HepG2 (cell line): ENCODE measurements at regions not wholly inside any gene's neighbourhood (a gene's known extent, or its start where the extent isn't known, plus 50 kb on each side); places are given as distances from the start of the nearest gene placed in this dataset.

ENCODE experiments used
- ATAC-seq: fragments of 200-7000 bp; cut with Tn5 transposase; 3 replicates; pipeline ENCODE4 v1.9.1; 2020; ENCODE audit warnings: mild to moderate bottlenecking, moderate library complexity
- BruUV-seq: library from RNA; stranded (reverse); fragments of 400-500 nt; replicated peaks from 2 replicates; lab custom pipeline; 2021; lab: Mats Ljungman, UMichigan
- CTCF ChIA-PET: fragments of 300-600 bp; formaldehyde crosslinking; extraction: SDS; loops from one replicate; lab custom pipeline; 2021; ENCODE audit warnings: low total read pairs, inconsistent platforms, low intra/inter-chr PET ratio; lab: Yijun Ruan, JAX
- POLR2A ChIA-PET: fragments of 350-600 bp; sonication (Branson Sonifier 250); formaldehyde crosslinking; loops from one replicate; lab custom pipeline; 2020; ENCODE audit warnings: antibody characterized with exemption, inconsistent platforms; lab: Yijun Ruan, JAX
- DNase-seq: peaks from one replicate; pipeline ENCODE4 v3.0.0-alpha.2; 2015; ENCODE audit warnings: low spot score
- FAIRE-seq: peaks from 3 replicates; lab custom pipeline; 2011; peaks lifted over from hg19 to GRCh38; lab: Jason Lieb, UNC
- H2AFZ ChIP-seq: one replicate; pipeline ENCODE4 v1.6.1; 2011; ENCODE audit warnings: low read length, inconsistent platforms
- H3K27ac ChIP-seq: fragments of 300-600 bp; 3 replicates; pipeline ENCODE4 v1.8.0; 2011; ENCODE audit warnings: mixed run types, mild to moderate bottlenecking, mixed read lengths, low read length, inconsistent platforms; ENCODE audit not compliant: insufficient read depth; ENCODE audit errors: extremely low read length
- H3K27me3 ChIP-seq, 2 experiments: fragments of 200-600 bp in 1 of 2; 2 replicates in 1 of 2; 3 replicates in 1 of 2; pipeline versions ENCODE4 v1.6.0 to v1.8.0; 2011; ENCODE audit warnings: low read length in 2 of 2, mild to moderate bottlenecking in 2 of 2, moderate library complexity in 2 of 2, inconsistent platforms in 1 of 2; ENCODE audit not compliant: insufficient read depth in 2 of 2, control insufficient read depth in 1 of 2
- H3K36me3 ChIP-seq, 2 experiments: fragments of 200-600 bp in 1 of 2; replicated peaks in 1 of 2; 2 replicates in 1 of 2; 3 replicates in 1 of 2; pipeline versions ENCODE4 v1.5.1 to v1.8.0; 2011; ENCODE audit warnings: low read length in 2 of 2, inconsistent platforms in 1 of 2; ENCODE audit not compliant: insufficient read depth in 2 of 2, control insufficient read depth in 1 of 2
- H3K4me1 ChIP-seq: 2 replicates; pipeline ENCODE4 v1.5.1; 2012; ENCODE audit warnings: low read length, inconsistent platforms; ENCODE audit not compliant: insufficient read depth
- H3K4me2 ChIP-seq: 2 replicates; pipeline ENCODE4 v1.6.0; 2011; ENCODE audit warnings: low read depth, low read length, inconsistent platforms
- H3K4me3 ChIP-seq, 3 experiments: fragments of 200-600 bp in 1 of 3; sonication (generic), shearing (Covaris generic) in 1 of 3; replicated peaks in 1 of 3; 2 replicates each; pipeline ENCODE4 v1.5.1; 2011 to 2016; ENCODE audit warnings: low read length in 3 of 3, inconsistent platforms in 2 of 3, low read depth in 2 of 3, mild to moderate bottlenecking in 2 of 3, control low read depth in 1 of 3, mixed read lengths in 1 of 3; ENCODE audit not compliant: insufficient read depth in 1 of 3
- H3K79me2 ChIP-seq: one replicate; pipeline ENCODE4 v1.6.1; 2011; ENCODE audit warnings: low read length, inconsistent platforms; ENCODE audit not compliant: insufficient read depth
- H3K9ac ChIP-seq: 2 replicates; pipeline ENCODE4 v1.6.0; 2011; ENCODE audit warnings: mild to moderate bottlenecking, low read depth, low read length, inconsistent platforms; ENCODE audit not compliant: insufficient read depth
- H3K9me3 ChIP-seq: 2 replicates; pipeline ENCODE4 v1.5.1; 2012; ENCODE audit warnings: mild to moderate bottlenecking, low read length
- H4K20me1 ChIP-seq: 2 replicates; pipeline ENCODE4 v1.6.0; 2011; ENCODE audit warnings: inconsistent platforms, mild to moderate bottlenecking, low read length, moderate library complexity; ENCODE audit not compliant: insufficient read depth
- BCL6 ChIP-seq: IDR thresholded peaks from 2 replicates; pipeline ENCODE4 v1.6.1; 2016; ENCODE audit warnings: missing genetic modification reagents, missing compliant biosample characterization
- ISL2 ChIP-seq: sonication (generic); formaldehyde crosslinking; IDR thresholded peaks from 2 replicates; pipeline ENCODE4 v1.5.0; 2020; ENCODE audit warnings: missing genetic modification reagents
- MIER2 ChIP-seq: IDR thresholded peaks from 2 replicates; pipeline ENCODE4 v1.6.1; 2016; ENCODE audit warnings: missing biosample characterization, missing genetic modification reagents
- NR2C2 ChIP-seq: sonication (generic); formaldehyde crosslinking; IDR thresholded peaks from 2 replicates; pipeline ENCODE4 v1.4.0; 2020; ENCODE audit warnings: missing genetic modification reagents, mild to moderate bottlenecking, moderate library complexity, borderline replicate concordance
- SMC3 ChIP-seq: IDR thresholded peaks from 2 replicates; pipeline ENCODE4 v1.6.1; 2011; ENCODE audit warnings: low read length, improper control_type of control experiment
- SRSF4 ChIP-seq: fragments of 200-400 bp; formaldehyde crosslinking; IDR thresholded peaks from one replicate; pipeline ENCODE4 v1.6.1; 2018; ENCODE audit warnings: mild to moderate bottlenecking, low read depth, low read length, moderate library complexity; ENCODE audit not compliant: poor library complexity, severe bottlenecking
- THYN1 ChIP-seq: sonication (generic); formaldehyde crosslinking; IDR thresholded peaks from 2 replicates; pipeline ENCODE4 v1.8.1; 2023; ENCODE audit warnings: low read depth, mild to moderate bottlenecking, moderate library complexity, missing genetic modification reagents, borderline replicate concordance
- TMF1 ChIP-seq: sonication (generic); formaldehyde crosslinking; IDR thresholded peaks from 2 replicates; pipeline ENCODE4 v1.8.1; 2022; ENCODE audit warnings: low read depth, missing genetic modification reagents
- ZNF160 ChIP-seq: sonication (generic); formaldehyde crosslinking; IDR thresholded peaks from 2 replicates; pipeline ENCODE4 v1.8.0; 2022; ENCODE audit warnings: mild to moderate bottlenecking, inconsistent platforms, missing genetic modification reagents
- ZNF460 ChIP-seq: sonication (generic); formaldehyde crosslinking; IDR thresholded peaks from 2 replicates; pipeline ENCODE4 v1.5.1; 2020; ENCODE audit warnings: missing genetic modification reagents, mild to moderate bottlenecking, borderline replicate concordance
- ZNF629 ChIP-seq: sonication (generic); formaldehyde crosslinking; conservative IDR thresholded peaks from 2 replicates; pipeline ENCODE4 v1.5.0; 2020; ENCODE audit warnings: missing genetic modification reagents
- ZNF660 ChIP-seq: sonication (generic); formaldehyde crosslinking; IDR thresholded peaks from 2 replicates; pipeline ENCODE4 v1.5.1; 2020; ENCODE audit warnings: mild to moderate bottlenecking, low read depth, missing genetic modification reagents, borderline replicate concordance
- WGBS: methylation state at CpG from one replicate; pipeline ENCODE4 v1.1.6; 2017; ENCODE audit warnings: low lambda C conversion rate; 5-methylcytosine and 5-hydroxymethylcytosine counted together
- in situ Hi-C: cut with HindIII; loops from 2 replicates; pipeline ENCODE4 v1.10.0; 2017; ENCODE audit warnings: low pct_unique_long_range_greater_than_20kb; ENCODE audit not compliant: extremely low pct_ligation_motif_present
- intact Hi-C: fragments of 100-400 bp; cut with micrococcal nuclease; formaldehyde crosslinking; loops from one replicate; pipeline ENCODE4 v1.10.0; 2022; ENCODE audit not compliant: unreplicated experiment
- TF ChIP-seq, protein P1 (sequence below): sonication (generic); formaldehyde crosslinking; IDR thresholded peaks from 2 replicates; pipeline ENCODE4 v1.5.1; 2020; ENCODE audit warnings: mild to moderate bottlenecking, missing genetic modification reagents, borderline replicate concordance
- TF ChIP-seq, protein P2 (sequence below): sonication (generic); formaldehyde crosslinking; IDR thresholded peaks from 2 replicates; pipeline ENCODE4 v1.8.1; 2023; ENCODE audit warnings: mild to moderate bottlenecking, moderate library complexity, missing genetic modification reagents
- TF ChIP-seq, protein P3 (sequence below): sonication (generic); formaldehyde crosslinking; IDR thresholded peaks from 2 replicates; pipeline ENCODE4 v1.5.0; 2020; ENCODE audit warnings: mild to moderate bottlenecking, missing genetic modification reagents

GRCh38 chr2:15784886-15785801, 155.2 kb upstream of the MYCN start:
- Histone ChIP-seq H3K27ac (no peak overlapping the region), H3K79me2 (no peaks in the 10 kb centered on the region), H3K36me3 (no peaks in the 10 kb centered on the region), H2AFZ (no peak overlapping the region), H3K9ac (no peak overlapping the region), H3K4me2 (no peak overlapping the region), H3K4me1 (peaks cover 31% of the 10 kb centered on the region), H4K20me1 (peaks cover 7% of the 10 kb centered on the region), H3K9me3 (no peaks in the 10 kb centered on the region), H3K27me3 (peaks cover 2 to 52% of the 10 kb centered on the region in 2 experiments; a peak in 3 of 5 replicates), H3K4me3 (no peak overlapping the region)
- in situ Hi-C loops: no loop called here
- WGBS: 58% methylated on average over 21 of the region's 21 CpGs
- intact Hi-C loops: no loop called here
- ChIA-PET POLR2A (no interaction called here), CTCF (no interaction called here)
- ATAC-seq (no peak), DNase-seq (no peak), FAIRE-seq (no peak)
- BruUV-seq: no TSS peak
- TF ChIP-seq ISL2 (CRISPR knock-in tag) (no peak), TMF1 (CRISPR knock-in tag) (no peak), ZNF460 (CRISPR knock-in tag) (no peak), ZNF660 (no peak), MIER2 (CRISPR knock-in tag) (no peak), SMC3 (no peak), ZNF629 (CRISPR knock-in tag) (no peak), SRSF4 (no peak), NR2C2 (CRISPR knock-in tag) (no peak), THYN1 (CRISPR knock-in tag) (no peak), BCL6 (no peak), ZNF160 (no peak)
- TF ChIP-seq, protein P1, sequence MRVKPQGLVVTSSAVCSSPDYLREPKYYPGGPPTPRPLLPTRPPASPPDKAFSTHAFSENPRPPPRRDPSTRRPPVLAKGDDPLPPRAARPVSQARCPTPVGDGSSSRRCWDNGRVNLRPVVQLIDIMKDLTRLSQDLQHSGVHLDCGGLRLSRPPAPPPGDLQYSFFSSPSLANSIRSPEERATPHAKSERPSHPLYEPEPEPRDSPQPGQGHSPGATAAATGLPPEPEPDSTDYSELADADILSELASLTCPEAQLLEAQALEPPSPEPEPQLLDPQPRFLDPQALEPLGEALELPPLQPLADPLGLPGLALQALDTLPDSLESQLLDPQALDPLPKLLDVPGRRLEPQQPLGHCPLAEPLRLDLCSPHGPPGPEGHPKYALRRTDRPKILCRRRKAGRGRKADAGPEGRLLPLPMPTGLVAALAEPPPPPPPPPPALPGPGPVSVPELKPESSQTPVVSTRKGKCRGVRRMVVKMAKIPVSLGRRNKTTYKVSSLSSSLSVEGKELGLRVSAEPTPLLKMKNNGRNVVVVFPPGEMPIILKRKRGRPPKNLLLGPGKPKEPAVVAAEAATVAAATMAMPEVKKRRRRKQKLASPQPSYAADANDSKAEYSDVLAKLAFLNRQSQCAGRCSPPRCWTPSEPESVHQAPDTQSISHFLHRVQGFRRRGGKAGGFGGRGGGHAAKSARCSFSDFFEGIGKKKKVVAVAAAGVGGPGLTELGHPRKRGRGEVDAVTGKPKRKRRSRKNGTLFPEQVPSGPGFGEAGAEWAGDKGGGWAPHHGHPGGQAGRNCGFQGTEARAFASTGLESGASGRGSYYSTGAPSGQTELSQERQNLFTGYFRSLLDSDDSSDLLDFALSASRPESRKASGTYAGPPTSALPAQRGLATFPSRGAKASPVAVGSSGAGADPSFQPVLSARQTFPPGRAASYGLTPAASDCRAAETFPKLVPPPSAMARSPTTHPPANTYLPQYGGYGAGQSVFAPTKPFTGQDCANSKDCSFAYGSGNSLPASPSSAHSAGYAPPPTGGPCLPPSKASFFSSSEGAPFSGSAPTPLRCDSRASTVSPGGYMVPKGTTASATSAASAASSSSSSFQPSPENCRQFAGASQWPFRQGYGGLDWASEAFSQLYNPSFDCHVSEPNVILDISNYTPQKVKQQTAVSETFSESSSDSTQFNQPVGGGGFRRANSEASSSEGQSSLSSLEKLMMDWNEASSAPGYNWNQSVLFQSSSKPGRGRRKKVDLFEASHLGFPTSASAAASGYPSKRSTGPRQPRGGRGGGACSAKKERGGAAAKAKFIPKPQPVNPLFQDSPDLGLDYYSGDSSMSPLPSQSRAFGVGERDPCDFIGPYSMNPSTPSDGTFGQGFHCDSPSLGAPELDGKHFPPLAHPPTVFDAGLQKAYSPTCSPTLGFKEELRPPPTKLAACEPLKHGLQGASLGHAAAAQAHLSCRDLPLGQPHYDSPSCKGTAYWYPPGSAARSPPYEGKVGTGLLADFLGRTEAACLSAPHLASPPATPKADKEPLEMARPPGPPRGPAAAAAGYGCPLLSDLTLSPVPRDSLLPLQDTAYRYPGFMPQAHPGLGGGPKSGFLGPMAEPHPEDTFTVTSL: no peak
- TF ChIP-seq, protein P2, sequence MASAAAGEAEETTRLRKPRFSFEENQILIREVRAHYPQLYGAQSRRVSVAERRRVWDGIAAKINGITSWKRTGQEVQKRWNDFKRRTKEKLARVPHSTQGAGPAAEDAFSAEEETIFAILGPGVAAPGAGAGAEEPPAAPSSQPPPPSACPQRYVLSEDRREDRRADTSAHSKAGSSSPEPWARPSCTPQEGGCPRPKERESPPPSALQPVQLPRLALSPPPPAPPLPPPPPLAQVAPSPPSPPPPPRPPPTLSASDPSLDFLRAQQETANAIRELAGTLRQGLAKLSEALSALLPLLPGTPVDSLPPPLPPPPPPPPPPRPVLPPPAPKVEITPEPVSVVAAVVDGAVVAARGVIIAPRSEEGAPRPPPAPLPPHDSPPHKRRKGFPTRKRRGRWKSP (CRISPR knock-in tag): no peak
- TF ChIP-seq, protein P3, sequence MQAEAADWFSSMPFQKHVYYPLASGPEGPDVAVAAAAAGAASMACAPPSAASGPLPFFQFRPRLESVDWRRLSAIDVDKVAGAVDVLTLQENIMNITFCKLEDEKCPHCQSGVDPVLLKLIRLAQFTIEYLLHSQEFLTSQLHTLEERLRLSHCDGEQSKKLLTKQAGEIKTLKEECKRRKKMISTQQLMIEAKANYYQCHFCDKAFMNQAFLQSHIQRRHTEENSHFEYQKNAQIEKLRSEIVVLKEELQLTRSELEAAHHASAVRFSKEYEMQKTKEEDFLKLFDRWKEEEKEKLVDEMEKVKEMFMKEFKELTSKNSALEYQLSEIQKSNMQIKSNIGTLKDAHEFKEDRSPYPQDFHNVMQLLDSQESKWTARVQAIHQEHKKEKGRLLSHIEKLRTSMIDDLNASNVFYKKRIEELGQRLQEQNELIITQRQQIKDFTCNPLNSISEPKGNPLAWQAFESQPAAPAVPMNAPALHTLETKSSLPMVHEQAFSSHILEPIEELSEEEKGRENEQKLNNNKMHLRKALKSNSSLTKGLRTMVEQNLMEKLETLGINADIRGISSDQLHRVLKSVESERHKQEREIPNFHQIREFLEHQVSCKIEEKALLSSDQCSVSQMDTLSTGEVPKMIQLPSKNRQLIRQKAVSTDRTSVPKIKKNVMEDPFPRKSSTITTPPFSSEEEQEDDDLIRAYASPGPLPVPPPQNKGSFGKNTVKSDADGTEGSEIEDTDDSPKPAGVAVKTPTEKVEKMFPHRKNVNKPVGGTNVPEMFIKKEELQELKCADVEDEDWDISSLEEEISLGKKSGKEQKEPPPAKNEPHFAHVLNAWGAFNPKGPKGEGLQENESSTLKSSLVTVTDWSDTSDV (CRISPR knock-in tag): no peak
